Duodenal mucosa (tissue), 2 donors: ENCODE measurements at regions not wholly inside any gene's neighbourhood (a gene's known extent, or its start where the extent isn't known, plus 50 kb on each side); places are given as distances from the start of the nearest gene placed in this dataset.

ENCODE experiments used
- H3K27ac ChIP-seq: one replicate; pipeline ENCODE4 v1.7.0; 2013; ENCODE audit warnings: low read depth, low read length
- H3K27me3 ChIP-seq, 2 donors: one replicate each; pipeline ENCODE4 v1.7.0; 2013; ENCODE audit warnings: low read length in 2 of 2, control low read depth in 1 of 2; ENCODE audit not compliant: insufficient read depth in 2 of 2, control insufficient read depth in 1 of 2
- H3K36me3 ChIP-seq, 2 donors: one replicate each; pipeline ENCODE4 v1.7.0; 2013; ENCODE audit warnings: low read length in 2 of 2, control low read depth in 1 of 2; ENCODE audit not compliant: insufficient read depth in 2 of 2, control insufficient read depth in 1 of 2
- H3K4me1 ChIP-seq, 2 donors: one replicate each; pipeline ENCODE4 v1.7.0; 2013; ENCODE audit warnings: low read length in 2 of 2, control low read depth in 1 of 2; ENCODE audit not compliant: insufficient read depth in 2 of 2, control insufficient read depth in 1 of 2
- H3K4me3 ChIP-seq, 2 donors: one replicate each; pipeline ENCODE4 v1.7.0; 2013; ENCODE audit warnings: low read length in 2 of 2, low read depth in 1 of 2
- H3K9ac ChIP-seq, 2 donors: one replicate each; pipeline ENCODE4 v1.7.0; 2013; ENCODE audit warnings: low read length in 2 of 2, low read depth in 1 of 2
- H3K9me3 ChIP-seq, 2 donors: one replicate each; pipeline ENCODE4 v1.7.0; 2013; ENCODE audit warnings: low read length in 2 of 2, control low read depth in 1 of 2; ENCODE audit not compliant: control insufficient read depth in 1 of 2

DNA sequence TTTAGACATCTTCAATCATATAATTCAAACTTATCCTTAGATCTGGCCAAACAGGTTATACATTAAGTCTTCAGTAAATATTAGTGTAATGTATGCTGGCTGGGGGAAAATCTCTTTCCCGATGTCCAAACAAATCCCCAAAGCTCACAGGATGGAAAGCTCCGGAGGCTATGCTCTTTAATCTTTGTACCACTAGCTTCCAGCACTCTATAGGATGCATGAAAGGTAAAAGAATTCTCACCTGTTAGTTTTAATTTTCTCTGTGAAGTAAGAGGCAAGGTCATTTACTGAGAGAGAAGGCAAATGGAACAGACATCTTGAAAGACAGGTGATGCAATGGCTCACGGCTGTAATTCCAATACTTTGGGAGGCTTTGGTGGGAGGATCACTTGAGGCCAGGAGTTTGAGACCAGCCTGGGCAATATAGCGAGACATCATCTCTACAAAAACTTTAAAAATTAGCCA, 99.8 kb upstream of the KIF5B start:
- Histone ChIP-seq H3K27me3 (no peaks in the 10 kb centered on the region), H3K9ac (no peak overlapping the region), H3K36me3 (no peaks in the 10 kb centered on the region), H3K4me3 (no peak overlapping the region), H3K4me1 (no peaks in the 10 kb centered on the region), H3K9me3 (peaks cover 5 to 7% of the 10 kb centered on the region in 2 donors), H3K27ac (no peak overlapping the region)

DNA sequence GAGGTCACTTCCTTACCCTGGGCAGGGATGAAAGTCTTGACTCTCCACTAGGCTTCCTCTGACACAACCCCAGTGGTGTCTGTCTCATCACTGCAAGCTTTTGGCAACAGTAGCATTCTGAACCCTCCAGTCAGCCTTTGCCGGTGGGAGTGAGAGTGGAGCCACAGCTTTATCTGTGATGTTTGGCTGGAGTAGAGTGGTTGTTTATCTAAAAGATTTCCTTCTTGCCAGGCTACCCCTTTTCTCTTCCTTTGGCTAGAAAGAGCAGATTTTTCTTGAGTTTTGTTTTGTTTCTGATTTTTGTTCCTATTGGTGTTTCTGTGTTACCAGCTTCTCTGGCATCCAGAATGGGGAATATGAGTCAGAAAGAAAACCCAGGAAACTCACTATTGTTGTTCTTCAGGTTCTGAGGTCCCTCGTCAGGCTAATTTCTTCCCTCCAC, 98.9 kb upstream of the KIF5B start:
- H3K27me3 ChIP-seq: no peaks in the 10 kb centered on the region
- H3K36me3 ChIP-seq: no peaks in the 10 kb centered on the region
- H3K4me3 ChIP-seq: no peak overlapping the region
- no peak overlapping the region for H3K27ac ChIP-seq
- H3K4me1 ChIP-seq: no peaks in the 10 kb centered on the region
- H3K9me3 ChIP-seq: peaks cover 5 to 7% of the 10 kb centered on the region in 2 donors
- no peak overlapping the region for H3K9ac ChIP-seq

DNA sequence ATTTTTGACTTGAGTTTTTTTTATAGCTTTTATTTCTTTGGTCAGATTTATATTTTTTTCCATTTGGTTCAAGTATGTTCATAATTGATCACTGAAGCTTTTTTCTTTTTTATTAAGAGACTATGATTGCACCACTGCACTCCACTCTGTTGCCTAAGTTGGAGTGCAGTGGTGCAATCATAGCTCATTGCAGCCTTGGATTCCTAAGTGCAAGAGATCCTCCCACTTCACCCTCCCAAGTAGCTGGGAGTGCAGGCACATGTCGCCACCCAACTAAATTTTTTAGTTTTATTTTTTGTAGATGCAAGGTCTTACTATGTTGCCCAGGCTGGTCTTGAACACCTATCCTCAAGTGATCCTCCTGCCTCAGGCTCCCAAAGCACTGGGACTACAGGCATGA, 97.7 kb upstream of the KIF5B start:
- Histone ChIP-seq H3K9ac (no peak overlapping the region), H3K36me3 (no peaks in the 10 kb centered on the region)

DNA sequence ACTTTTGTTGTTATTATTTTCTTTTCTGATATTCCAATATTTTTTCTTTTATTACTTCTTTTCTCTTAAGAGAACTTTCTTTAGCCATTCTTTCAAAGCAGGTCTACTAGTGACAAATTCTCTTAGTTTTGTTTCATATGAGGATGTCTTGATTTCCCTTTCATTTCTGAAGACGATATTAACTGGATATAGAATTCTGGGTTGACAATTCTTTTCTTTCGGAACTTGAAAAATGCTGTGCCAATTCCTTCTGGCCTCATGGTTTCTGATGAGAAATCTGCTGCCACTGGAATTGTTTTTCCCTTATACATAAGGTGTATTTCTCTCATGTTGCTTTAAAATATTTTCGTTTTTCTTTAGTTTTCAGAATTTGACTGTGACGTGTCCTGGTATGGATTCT, 97.0 kb upstream of the KIF5B start:
- Histone ChIP-seq H3K9ac (no peak overlapping the region), H3K4me1 (peaks cover 0 to 8% of the 10 kb centered on the region in 2 donors), H3K9me3 (peaks cover 5 to 7% of the 10 kb centered on the region in 2 donors), H3K27me3 (no peaks in the 10 kb centered on the region), H3K27ac (no peak overlapping the region), H3K36me3 (no peaks in the 10 kb centered on the region), H3K4me3 (no peak overlapping the region)

More for the DNA sequence above, 97.7 kb upstream of the KIF5B start:
- Histone ChIP-seq H3K4me3 (no peak overlapping the region), H3K27ac (no peak overlapping the region), H3K4me1 (peaks cover 0 to 8% of the 10 kb centered on the region in 2 donors), H3K9me3 (peaks cover 5 to 7% of the 10 kb centered on the region in 2 donors), H3K27me3 (no peaks in the 10 kb centered on the region)

DNA sequence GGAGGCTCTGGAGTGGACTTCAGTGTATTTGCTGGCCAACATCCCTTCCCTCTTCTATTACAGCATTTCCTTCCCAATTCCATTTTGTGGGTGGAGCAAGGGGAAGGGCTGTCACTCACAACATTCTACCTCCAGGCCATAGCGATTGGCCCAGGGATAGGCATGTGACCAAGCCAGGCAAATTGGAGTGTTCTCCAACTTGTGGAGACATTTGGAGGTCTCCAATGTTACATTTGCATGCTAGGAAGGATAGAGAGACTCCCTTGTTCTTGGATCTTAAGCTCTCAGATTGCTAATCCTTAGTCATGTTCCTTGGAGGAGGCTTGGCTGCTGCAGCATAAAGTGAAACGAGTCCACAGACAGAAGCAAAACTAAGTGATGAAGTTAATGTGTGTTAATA, 95.6 kb upstream of the KIF5B start:
- Histone ChIP-seq H3K4me1 (peaks cover 0 to 8% of the 10 kb centered on the region in 2 donors), H3K27ac (no peak overlapping the region), H3K9ac (no peak overlapping the region), H3K36me3 (no peaks in the 10 kb centered on the region), H3K27me3 (no peaks in the 10 kb centered on the region), H3K4me3 (no peak overlapping the region), H3K9me3 (peaks cover 5 to 7% of the 10 kb centered on the region in 2 donors)

DNA sequence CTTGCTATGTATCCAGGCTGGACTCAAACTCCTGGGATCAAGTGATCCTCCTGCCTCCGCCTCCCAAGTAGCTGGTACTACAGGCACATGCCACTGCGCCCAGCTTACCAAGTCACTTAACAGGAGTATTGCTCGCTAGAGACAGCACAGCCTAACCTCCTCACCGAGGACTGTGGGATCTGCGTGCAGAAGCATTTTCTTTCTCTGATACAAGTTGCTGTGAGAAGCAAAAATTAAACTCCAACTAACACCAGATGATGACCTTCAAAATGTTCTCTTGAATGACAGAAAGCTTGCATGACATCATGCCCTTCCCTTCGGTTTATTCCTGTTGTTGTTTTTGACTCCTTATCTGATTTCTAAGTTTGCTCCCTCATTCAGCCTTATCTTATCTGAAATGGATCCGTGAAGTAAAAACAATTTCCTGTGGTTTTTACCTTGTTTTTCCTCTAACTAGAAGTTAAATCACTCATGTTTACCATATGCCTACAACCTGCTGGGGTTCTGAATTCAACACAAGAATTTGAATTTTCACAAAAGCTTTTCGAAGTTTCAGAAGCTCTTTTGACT, 94.4 kb upstream of the KIF5B start:
- Histone ChIP-seq H3K4me3 (no peak overlapping the region), H3K9ac (no peak overlapping the region), H3K27ac (no peak overlapping the region), H3K36me3 (no peaks in the 10 kb centered on the region), H3K9me3 (peaks cover 5 to 7% of the 10 kb centered on the region in 2 donors), H3K27me3 (no peaks in the 10 kb centered on the region), H3K4me1 (peaks cover 0 to 8% of the 10 kb centered on the region in 2 donors)

DNA sequence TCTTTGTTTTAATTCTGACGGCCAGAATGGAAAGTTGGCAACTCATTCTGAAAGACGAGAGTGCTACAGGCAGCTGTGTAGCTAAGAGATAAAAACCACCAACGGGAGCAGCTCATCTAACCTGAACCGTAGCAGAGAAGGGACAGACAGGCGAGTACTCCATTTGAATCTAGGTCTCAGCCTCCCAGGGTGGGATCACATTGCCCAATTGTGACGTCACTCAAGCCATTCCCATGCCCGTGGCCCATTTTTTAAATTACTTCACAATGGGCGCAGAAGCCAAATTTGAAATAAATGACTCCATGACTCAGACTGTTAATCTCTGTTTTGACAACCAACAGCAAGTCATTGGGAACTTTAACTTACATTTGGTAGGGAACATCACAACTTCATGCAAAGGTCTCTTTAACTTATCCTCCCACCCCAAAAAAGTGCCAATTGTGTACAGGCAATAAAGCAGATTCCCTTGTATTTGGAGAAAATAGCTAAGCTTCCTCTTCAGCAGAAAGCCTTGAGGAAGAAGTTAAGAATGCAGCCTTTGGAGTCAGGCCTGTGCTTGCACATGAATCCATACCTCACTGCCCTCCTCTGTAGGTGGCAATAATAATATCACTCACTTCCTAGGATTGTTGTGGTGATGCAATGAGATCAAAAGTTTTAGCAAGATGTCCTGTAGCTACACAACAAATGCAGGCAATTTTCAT, 93.2 kb upstream of the KIF5B start:
- H3K36me3 ChIP-seq: no peaks in the 10 kb centered on the region
- H3K27me3 ChIP-seq: no peaks in the 10 kb centered on the region
- no peak overlapping the region for H3K4me3 ChIP-seq
- no peak overlapping the region for H3K27ac ChIP-seq
- H3K4me1 ChIP-seq: peaks cover 0 to 12% of the 10 kb centered on the region in 2 donors
- no peak overlapping the region for H3K9ac ChIP-seq
- peaks cover 5 to 7% of the 10 kb centered on the region in 2 donors for H3K9me3 ChIP-seq

DNA sequence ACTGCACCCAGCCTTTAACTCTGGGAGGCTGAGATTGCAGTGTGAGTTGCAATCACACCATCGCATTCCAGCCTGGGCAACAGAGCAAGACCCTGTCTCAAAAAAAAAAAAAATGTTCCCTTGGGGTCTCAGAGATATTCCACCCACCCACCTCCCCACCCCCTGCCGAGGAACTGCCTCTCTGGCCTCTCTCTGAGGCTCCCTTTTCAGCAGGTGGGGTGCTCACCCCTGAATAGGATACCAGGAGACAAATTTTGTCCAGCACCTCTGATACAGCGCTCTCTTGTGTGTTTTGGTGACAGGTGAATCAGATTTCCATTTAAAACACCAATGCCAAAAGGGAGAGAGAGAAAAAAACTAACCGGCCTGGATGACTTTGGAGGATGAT, 92.6 kb upstream of the KIF5B start:
- Histone ChIP-seq H3K27me3 (no peaks in the 10 kb centered on the region), H3K4me3 (no peak overlapping the region), H3K4me1 (peaks cover 0 to 12% of the 10 kb centered on the region in 2 donors), H3K36me3 (no peaks in the 10 kb centered on the region), H3K9me3 (peaks cover 5 to 7% of the 10 kb centered on the region in 2 donors), H3K27ac (no peak overlapping the region), H3K9ac (no peak overlapping the region)

DNA sequence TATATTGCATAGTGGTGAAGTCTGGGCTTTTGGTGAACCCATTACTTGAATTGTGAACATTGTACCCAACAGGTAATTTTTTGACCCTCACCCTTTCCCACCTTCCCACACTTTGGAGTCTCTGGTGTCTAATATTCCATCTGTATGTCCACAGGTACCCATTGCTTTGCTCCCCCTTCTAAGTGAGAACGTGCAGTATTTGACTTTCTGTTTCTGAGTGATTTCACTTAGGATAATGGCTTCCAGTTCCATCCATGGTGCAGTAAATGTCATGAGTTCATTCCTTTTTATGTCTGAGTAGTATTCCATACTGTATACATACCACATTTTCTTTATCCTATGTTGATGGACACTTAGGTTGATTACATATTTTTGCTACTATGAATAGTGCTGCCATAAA, 91.5 kb upstream of the KIF5B start:
- Histone ChIP-seq H3K27ac (no peak overlapping the region), H3K9me3 (no peaks in the 10 kb centered on the region), H3K27me3 (no peaks in the 10 kb centered on the region)

DNA sequence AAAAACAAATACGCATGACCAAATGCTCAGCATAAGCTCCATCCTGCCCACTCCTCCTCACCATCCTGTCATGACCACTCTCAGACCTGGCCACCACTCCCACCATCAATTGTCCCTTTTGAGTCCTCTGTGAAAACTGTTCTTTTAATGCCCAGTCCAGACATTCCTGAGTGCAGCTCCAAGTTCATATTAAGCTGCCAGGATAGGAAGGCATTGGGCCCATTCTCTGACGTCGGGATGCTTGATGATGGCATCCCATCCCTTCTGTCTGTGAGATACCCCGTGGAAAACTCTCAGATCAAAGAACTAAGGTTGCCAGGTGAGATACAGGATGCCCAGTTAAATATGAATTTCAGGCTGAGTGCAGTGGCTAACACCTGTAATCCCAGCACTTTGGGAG, 89.9 kb upstream of the KIF5B start:
- Histone ChIP-seq H3K4me3 (no peak overlapping the region), H3K9ac (no peak overlapping the region), H3K27ac (no peak overlapping the region), H3K9me3 (no peaks in the 10 kb centered on the region), H3K27me3 (no peaks in the 10 kb centered on the region), H3K36me3 (no peaks in the 10 kb centered on the region), H3K4me1 (peaks cover 4 to 16% of the 10 kb centered on the region in 2 donors)

More for the DNA sequence above, 91.5 kb upstream of the KIF5B start:
- no peak overlapping the region for H3K4me3 ChIP-seq
- peaks cover 0 to 12% of the 10 kb centered on the region in 2 donors for H3K4me1 ChIP-seq
- H3K36me3 ChIP-seq: no peaks in the 10 kb centered on the region
- no peak overlapping the region for H3K9ac ChIP-seq
